ENCODE measurements at regions not wholly inside any gene's neighbourhood (a gene's known extent, or its start where the extent isn't known, plus 50 kb on each side); places are given as distances from the start of the nearest gene placed in this dataset.

DNA sequence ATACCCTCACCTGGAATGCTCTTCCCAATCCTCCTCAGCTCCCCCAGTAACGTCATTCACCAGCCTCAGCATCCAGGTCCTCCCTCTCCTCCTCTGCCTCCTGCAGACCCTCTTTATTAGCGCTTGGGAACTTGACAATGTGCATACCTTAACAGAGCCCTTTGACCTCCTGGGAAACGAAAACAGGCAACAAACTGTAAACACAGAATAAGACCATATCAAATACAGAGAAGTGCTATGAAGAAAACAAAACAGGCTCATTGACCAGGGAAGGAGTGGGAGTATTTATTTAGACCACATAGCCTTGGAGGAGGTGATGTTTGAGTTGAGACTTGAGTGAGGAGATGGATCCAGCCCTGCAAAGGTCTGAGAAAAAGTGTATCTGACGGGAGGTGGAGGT is 107.9 kb upstream of the SLC7A1 start:
- DNase-seq (ENCODE audit: low read depth): no peak
- no peak for TF ChIP-seq CTCF (conservative IDR thresholded peaks at IDR 0.05; ENCODE audit: low read depth, low read length)
- H3K4me3 ChIP-seq (ENCODE audit: low read length): no peak overlapping the region

- DNase-seq (ENCODE audit: low read depth): peak; percentile 39
- peak overlapping the region; percentile 6 for H3K4me3 ChIP-seq (ENCODE audit: low read length)
- TF ChIP-seq CTCF (conservative IDR thresholded peaks at IDR 0.05; ENCODE audit: low read depth, low read length): no peak
Measured at GRCh38 chr13:29702912-29703351, 107.4 kb upstream of the SLC7A1 start.

DNA sequence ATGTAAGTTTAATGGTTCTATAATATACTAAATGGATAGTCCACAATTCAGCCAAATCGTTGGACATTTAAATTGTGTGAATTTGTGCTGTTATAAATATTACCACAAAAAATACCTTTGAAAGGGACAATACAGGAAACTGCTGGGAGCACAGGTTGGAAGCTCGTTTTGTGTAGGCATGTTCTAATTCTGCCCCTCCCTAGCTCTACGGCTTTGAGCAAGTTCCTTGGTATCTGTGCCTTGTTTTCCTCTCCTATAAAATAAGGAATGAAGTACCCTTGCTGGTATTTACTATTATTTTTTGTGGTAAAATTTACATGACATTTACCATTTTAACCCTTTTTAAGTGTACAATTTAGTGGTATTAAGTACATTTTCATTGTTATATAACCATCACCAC is 102.6 kb upstream of the SLC7A1 start:
- H3K4me3 ChIP-seq (ENCODE audit: low read length): no peak overlapping the region
- no peak for DNase-seq (ENCODE audit: low read depth)
- no peak for TF ChIP-seq CTCF (conservative IDR thresholded peaks at IDR 0.05; ENCODE audit: low read depth, low read length)

GRCh38 chr13:29696606-29697005 is 101.1 kb upstream of the SLC7A1 start:
- DNase-seq (ENCODE audit: low read depth): no peak
- no peak overlapping the region for H3K4me3 ChIP-seq (ENCODE audit: low read length)
- no peak for TF ChIP-seq CTCF (conservative IDR thresholded peaks at IDR 0.05; ENCODE audit: low read depth, low read length)

DNA sequence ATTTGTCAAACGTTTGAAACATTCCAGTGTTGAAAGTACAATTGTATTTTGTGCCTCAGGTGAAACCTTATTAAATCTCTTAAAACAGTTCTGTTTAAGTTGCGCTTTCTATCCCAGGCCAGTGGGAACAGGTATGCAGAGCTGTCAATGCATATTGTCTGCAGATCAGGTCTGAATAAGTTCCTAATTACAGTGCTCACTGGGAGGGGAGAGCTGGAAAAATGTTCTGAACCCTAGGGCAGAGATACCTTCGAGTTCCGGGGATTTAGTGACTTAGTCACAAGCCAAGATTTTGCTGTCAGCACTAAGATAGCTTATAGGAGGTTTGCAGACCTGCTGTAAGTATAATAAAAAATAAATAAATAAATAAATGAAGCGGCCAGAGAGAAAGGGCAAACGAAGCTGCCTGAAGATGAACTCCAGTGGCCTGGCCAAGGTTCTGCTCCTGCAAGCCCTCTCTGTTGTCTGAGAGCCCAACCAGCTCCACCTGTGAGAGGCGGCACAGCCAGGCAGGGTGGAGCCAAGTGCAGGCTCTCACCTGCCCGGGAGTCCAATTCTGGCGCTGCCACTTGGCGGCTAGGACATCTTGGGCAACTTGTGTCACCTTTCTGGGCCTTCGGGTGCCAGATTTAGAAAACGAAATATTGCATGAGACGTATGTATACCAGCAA is 97.9 kb upstream of the SLC7A1 start:
- TF ChIP-seq CTCF (conservative IDR thresholded peaks at IDR 0.05; ENCODE audit: low read depth, low read length): no peak
- no peak for DNase-seq (ENCODE audit: low read depth)
- no peak overlapping the region for H3K4me3 ChIP-seq (ENCODE audit: low read length)

DNA sequence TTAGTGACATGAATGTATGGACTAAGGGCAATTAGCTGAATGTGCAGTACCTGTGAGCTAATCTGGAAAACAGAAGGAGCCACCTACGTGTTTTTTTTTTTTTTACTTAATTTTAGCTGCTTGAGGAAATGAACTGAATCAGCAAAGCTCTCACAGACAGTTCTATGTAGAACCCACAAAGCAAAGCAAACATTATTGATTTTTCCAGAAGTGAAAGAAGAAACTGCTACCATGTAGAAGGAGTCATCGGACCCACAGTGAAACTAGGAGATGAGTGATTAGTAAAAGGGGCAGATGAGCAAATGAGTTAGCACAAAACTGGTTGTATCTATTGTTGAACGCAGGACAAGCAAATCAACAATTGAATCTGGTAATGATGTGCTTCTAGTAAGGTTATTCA is 94.1 kb upstream of the SLC7A1 start:
- DNase-seq (ENCODE audit: low read depth): no peak
- H3K4me3 ChIP-seq (ENCODE audit: low read length): no peak overlapping the region
- no peak for TF ChIP-seq CTCF (conservative IDR thresholded peaks at IDR 0.05; ENCODE audit: low read depth, low read length)

DNA sequence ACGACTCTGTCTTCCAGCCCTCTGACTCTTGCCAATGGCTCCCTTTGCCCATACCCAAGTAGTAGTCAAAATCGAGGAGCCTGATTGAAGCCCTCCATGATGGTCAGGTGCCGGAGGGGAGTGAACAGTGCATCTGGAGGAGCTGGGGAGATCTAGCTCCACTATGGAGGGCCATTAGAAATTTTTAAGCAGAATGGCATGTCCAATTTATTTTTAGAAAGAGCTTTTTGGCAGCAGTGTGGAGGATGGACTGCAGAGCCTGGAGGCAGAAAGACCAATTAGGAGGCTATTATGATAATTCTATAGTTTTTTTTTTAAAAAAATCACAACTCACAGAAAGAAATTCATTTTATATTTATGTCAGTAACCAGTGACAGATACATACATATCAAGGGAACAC is 92.7 kb upstream of the SLC7A1 start:
- no peak overlapping the region for H3K4me3 ChIP-seq (ENCODE audit: low read length)
- no peak for TF ChIP-seq CTCF (conservative IDR thresholded peaks at IDR 0.05; ENCODE audit: low read depth, low read length)
- DNase-seq (ENCODE audit: low read depth): no peak
